GM19468 (cell line): ENCODE measurements at regions not wholly inside any gene's neighbourhood (a gene's known extent, or its start where the extent isn't known, plus 50 kb on each side); places are given as distances from the start of the nearest gene placed in this dataset.
"Not testable (repeated sequence)": the region's sequence is repeated elsewhere in the genome, so short reads cannot be mapped to it uniquely, and the experiment has no call there.

ENCODE experiments used
- ATAC-seq: cut with Tn5 transposase; IDR thresholded peaks from one replicate; pipeline ENCODE4 v1.9.1; 2021; ENCODE audit warnings: mild to moderate bottlenecking, moderate library complexity, moderate number of reproducible peaks; ENCODE audit not compliant: unreplicated experiment; ENCODE audit errors: extremely low read depth

DNA sequence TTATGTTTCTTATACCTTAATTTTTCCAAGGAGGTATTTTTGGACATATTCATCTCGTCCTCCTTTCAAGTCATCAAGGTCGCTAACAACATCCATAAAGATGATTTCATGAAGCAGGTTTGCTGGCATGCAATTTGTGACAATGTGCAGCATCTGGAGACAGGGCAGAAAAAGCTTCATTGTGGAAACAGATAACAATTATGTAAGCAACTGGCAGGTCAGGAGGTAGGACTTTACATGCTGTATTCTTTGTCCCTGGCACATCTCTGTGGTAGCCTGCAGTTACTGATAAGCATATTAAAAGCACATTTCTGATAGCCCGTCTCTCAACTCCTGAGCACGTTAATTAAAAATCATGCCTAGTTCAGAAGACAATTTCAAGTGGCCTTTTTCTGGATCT is 156.8 kb downstream of the LEPR start:
- ATAC-seq: no peak

DNA sequence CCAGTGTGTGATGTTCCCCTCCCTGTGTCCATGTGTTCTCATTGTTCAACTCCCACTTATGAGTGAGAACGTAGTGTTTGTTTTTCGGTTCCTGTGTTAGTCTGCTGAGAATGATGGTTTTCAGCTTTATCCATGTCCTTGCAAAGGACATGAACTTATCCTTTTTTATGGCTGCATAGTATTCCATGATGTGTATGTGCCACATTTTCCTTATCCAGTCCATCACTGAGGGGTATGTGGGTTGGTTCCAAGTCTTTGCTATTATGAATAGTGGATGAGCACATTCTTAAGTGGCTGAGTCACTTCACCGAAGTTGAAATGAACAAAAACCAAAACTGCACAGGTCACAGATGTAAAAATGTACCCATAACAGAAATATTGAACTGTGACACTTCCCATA is 157.5 kb downstream of the LEPR start:
- not testable (repeated sequence) for ATAC-seq

DNA sequence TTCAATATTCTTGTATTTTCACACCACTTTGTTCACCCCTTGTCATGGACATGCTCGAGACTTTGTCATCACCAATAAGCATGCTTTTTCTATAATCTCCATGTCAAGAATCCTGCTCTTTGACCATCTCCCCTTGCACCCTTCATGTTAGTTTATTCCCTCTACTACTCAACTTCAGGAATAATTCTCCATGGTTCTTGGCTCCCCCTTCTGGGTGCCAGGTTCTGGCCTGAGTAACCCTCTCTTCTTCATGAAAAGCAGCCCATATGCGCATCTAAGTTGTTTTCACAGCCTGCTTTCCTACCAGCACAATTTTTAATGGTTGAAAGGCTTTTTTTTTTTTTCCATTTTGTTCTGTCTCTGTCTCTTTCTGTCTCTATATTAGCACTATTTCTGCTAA is 160.7 kb downstream of the LEPR start:
- no peak for ATAC-seq

DNA sequence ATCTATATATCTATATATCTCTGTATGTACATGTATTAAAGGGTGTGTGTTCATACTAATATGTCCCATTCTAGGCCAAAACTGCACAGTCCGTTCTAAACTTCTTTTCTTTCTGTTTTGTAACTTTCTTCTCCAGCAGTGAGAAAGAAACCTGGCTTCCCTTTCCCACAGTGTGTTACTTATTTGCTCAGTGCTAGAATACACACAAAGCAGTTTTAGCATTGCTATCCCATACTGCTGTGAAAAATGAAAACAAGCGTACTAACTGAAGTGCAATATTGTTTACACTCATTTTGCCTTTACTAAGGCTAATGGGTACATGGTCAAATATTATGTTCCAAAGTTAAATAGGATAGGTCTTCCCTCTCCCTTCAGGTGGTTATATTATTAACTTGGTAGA is 163.9 kb downstream of the LEPR start:
- no peak for ATAC-seq

DNA sequence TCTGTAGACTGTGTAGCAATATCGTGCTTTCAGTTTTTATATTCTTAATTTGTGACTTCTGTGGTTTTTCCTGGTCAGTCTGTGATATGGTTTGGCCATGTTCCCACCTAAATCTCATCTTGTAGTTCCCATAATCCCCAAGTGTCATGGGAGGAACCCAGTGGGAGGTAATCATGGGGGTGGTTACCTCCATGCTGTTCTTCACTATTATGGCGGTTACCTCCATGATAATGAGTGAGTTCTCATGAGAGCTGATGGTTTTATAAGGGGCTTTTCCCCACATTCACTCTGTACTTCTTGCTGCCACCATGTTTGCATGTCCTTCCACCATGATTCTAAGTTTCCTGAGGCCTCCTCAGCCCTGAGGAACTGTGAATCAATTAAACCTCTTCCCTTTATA is 169.8 kb downstream of the LEPR start:
- no peak for ATAC-seq

DNA sequence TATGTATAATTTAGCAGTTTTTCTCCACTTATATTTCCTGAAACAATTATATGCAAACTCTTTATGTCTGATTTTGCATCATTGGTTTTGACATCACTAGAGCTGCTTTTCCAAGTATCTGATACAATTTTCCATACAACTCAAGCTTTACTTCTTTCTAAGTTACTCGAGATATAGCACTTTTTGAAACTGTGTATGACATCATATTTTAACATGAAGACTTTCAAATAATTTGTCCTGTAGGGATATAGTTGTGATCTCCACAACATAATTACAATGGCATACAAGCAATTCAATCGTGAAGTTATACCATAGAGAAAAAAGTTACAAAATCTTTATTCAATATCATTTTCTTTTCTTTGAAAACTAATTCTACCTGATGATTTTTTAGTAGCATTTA is 173.0 kb downstream of the LEPR start:
- no peak for ATAC-seq

DNA sequence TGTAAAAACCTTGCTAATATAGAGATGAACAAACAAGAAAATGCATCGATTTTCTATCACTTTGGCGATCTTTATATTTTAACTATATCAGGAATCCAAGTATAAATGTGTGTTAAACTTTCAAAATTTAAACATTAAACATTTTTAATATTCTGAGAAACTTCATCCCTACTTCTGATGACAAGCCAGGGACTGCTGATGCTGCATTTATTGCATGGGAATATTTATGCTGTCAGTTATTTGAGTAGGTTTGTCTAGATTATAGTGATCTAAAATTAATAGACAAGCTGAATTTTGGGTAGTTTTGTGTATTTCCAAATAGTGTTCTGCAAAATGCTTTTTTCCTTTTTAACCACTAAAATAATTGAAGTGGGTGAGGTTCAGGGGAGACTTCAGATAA is 175.3 kb downstream of the LEPR start:
- ATAC-seq: no peak

DNA sequence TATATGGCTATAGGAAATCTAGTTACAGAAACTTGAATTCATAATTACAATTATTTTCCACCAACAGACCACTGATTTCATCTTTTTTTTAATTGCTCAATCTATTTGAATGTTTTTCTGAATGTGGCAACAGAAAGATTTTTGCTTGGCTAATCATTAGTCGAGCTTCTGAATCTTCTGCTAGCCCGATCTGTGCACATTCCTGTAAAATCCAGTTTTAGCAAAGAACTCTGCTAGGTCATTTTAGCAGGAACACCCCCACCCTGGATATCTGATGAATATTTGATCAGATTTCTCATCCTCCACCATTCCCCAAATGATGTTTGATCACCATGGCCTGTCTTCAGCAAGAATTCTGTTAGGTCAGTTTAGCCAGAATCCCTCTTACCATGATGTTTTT is 176.3 kb downstream of the LEPR start:
- no peak for ATAC-seq

DNA sequence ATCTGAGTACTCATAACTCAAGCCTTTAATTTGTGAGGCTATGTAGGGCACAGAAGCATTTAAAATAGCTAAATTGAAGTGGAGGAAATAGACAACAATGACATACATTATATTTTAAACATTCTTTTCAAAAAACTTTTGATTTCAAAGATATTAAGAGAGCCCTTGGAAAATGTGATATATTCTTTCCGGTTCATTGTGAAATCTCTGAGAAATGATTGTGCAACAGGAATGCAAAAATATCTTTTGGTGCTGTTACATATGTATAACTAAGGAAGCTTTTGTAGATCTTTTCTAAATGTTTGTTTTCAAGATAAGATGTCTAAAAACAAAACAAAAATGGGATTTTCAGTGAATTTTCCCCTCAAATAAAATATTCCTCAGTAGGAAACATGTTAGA is 185.2 kb downstream of the LEPR start:
- no peak for ATAC-seq

DNA sequence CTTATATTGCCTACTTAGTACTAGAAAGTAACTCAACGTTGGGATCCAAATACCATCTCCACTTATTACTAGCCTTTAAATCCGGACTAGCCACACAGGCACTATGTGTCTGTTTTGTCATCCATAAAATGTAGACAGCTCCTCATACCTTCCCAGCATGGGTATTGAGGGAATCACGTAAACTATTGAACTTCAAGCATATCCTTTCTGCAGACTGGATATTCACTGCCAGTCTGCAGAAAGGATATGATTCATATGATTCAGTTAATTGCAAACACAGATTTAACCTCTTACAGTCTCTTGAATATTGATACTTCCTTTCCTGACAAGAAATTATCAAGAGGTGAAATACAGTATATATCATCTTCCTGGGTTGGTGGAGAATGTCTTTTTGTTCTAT is 186.0 kb downstream of the LEPR start:
- no peak for ATAC-seq

DNA sequence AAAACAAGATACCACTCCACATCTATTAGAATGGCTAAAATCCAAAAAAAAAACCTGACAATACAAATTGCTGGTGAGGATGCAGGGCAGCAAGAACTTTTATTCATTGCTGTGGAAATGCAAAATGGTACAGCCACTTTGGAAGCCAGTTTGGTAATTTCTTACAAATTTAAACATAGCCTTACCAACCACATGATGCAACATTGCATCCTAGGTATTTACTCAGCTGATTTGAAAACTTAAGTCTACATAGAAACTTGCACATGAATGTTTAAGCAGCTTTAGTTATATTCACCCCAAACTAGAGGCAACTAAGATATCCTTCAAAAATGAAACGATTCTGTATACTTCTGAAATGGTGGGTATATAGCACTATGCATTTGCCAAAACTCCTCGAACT is 178.8 kb upstream of the PDE4B start:
- ATAC-seq: no peak

DNA sequence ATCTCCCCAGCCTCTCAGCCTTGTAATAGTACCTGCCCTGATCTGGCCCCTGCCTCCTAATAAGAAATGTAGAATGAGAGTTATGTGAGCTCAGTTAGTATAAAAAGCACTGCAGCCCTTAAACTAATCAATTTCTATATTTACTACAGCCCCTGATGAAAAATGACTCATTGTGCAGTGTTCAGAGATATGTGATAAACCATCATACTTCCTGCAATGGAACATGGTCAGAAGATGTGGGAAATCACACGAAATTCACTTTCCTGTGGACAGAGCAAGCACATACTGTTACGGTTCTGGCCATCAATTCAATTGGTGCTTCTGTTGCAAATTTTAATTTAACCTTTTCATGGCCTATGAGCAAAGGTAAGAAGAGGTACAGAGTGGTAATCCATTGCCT is 176.8 kb upstream of the PDE4B start:
- no peak for ATAC-seq

DNA sequence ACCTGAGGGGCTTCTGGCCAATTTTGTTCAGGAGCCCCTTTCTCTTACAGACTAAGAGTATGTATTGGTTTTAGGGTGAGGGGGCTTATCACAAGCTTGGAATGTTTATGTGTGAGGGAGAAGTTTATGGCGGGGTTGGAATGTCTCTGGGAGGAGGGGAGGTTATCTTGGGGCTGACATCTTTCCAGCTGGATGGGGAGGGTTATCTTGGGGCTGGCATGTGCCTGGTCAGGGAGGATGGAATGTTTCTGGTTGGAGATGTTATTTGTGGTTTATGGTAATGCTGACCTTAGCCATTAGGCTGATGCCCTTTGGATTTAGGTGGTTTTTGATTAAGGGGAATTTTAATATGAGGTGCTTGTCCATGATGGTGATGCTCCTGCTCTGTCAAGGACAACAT is 171.0 kb upstream of the PDE4B start:
- not testable (repeated sequence) for ATAC-seq

DNA sequence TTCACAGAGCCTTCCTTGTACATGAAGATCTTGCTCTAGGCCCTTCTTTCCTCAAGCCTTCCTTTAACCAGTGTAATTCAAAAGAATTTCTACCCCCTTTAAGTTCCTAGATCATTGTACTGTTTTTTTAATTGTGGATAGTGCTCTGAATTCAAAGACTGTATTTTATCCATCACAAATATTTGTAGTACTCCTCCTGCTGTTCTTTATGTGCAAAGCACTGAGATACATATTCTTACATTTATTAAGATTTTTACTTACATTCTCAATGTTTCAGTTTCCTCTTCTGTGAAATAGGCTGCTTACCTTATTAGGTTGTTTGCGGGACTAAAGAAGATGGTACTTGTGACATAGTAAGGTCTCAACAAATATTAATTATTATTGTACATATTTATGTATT is 168.8 kb upstream of the PDE4B start:
- no peak for ATAC-seq

DNA sequence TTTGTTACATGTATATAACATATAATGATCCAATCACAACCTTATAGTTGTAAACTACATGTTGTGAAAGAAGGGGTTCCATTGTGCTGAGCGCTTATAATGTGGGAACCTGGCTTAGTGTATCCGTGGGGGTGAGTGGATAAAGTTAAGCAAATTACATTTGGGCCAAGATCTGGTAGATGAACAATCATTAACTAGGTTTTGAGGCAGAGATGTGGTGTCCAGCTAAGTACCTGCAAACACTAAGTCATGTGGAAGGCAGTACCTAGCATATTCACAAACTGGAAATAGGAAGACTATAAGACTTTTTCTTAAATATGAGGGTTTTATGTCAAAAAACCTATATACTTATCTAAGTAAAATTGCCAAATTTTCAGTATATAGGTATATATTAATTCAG is 167.2 kb upstream of the PDE4B start:
- no peak for ATAC-seq

DNA sequence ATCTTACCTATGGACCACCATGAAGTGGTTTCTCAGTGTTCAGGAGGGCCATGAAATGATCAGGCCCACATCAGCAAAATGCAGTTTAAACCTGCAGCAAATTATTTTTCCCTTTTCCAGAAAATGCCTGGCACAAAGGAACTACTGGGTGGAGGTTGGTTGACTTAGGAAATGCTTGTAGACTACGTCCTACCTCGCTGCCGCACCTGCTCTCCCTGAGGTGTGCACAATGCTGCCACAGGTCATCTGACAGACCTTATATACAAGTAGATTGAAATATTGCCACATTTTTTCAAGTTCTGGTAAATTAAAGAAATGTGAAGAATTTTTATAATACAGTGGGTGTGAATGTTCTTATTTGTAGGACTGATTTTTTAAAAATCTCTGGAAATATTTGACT is 166.7 kb upstream of the PDE4B start:
- ATAC-seq: no peak

DNA sequence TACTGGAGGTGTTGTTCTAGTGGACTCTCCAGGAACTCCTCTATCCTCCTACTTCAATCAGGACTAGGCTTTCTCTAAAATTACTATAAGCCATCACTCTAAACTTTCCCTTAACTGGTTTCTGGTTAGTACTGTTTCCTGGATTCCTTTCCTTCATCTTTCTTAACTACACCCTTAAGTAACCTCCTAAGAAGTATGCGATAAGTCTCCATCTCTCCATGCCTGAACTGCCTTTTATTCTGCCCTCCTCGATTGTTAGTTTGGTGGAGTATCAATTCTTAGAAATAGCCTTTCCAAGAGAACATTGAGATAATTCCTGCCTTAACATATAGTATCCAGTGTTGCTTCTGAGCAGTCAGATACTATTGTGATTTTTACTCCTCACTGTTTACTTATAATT is 162.9 kb upstream of the PDE4B start:
- no peak for ATAC-seq

DNA sequence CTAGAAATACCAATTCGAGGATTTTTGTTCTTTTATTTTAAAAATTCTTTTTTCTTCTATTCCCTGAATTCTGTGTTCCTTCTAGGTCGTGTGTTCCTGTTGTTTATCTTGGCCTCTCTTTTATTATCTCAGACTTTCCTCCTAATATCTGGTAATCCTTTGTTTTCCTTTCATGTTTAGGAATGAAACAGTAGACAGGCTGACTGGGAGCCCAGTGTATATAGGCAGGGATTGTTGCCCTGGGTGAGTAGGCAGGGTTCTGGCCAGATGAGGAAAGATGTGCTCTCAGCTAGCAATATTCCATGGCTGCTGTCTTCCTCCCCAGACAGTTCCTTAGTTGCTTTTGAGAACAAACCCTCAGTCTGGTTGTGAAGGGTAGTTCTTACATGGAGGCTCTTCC is 161.8 kb upstream of the PDE4B start:
- ATAC-seq: no peak

DNA sequence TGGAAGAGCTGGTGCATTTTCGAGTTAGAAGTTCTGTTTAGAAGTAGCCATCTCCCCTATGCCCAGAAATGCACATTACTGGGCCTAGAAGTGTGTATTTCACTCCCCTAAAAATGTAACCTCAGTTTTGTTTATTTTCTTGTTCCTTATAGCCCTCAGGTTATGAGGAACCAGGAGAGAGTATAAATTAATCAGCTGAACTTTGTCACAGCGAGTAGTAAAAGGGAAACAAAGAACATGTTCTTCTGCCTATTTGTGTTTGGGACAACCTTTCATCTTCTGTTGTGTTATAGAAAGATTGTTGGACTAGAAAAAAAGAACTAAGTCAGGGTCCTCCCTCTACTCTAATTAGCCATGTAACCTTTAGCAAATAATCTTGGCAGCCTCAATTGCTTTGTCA is 160.5 kb upstream of the PDE4B start:
- ATAC-seq: no peak

DNA sequence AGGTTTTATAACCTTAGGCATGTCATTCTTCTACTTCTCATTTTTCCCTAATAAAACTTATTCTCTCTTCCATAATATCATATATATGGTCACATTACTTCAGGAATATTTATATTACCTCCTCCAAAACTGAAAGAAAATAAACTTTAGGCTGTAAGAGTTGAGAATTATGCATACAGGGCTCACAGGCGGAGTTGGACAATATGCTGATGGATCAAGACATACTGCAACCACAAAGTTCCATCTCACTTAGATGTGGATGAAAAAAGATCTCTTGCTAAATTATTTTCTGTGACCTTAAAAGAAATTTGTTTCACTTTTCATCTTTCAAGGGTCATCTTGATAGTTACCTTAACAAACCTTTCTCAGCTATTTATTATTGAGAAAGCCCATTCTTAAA is 152.6 kb upstream of the PDE4B start:
- no peak for ATAC-seq

DNA sequence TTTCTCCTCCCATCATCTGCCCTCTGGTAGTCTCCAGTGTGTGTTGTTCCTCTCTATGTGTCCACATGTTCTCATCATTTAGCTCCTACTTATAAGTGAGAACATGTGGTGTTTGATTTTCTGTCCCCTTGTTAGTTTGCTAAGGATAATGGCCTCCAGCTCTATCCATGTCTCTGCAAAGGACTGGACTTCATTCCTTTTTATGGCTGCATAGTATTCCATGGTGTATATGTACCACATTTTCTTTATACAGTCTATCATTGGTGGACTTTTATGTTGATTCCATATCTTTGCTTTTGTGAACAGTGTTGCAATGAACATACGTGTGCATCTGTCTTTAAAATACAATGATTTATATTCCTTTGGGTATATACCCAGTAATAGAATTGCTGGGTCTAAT is 143.5 kb upstream of the PDE4B start:
- not testable (repeated sequence) for ATAC-seq

DNA sequence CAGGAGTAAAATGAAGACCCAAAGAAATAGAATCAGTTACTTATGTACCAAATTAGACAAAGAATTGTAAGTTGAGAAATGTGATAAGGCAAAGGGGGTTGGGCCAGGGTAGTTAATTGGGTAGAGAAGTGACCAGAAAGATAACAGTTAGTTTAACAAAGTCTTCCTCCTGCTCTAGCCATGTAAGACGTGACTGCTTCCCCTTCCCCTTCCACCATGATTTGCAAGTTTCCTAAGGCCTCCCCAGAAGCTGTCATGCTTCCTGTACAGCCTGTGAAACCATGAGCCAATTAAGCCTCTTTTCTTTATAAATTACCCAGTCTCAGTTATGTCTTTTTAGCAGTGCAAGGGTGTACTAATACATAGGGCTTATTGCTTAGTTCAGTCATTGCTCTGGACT is 142.0 kb upstream of the PDE4B start:
- no peak for ATAC-seq

DNA sequence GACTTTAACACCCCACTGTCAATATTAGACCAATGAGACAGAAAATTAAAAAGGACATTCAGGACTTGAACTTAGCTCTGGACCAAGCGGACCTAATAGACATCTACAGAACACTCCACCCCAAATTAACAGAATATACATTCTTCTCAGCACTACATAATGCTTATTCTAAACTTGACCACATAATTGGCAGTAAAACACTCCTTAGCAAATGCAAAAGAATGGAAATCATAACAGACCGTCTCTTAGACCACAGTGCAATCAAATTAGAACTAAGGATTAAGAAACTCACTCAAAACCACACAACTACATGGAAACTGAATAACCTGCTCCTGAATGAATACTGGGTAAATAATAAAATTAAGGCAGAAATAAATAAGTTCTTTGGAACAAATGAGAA is 138.2 kb upstream of the PDE4B start:
- not testable (repeated sequence) for ATAC-seq
